Tibial nerve (tissue), 4 donors: ENCODE measurements at regions not wholly inside any gene's neighbourhood (a gene's known extent, or its start where the extent isn't known, plus 50 kb on each side); places are given as distances from the start of the nearest gene placed in this dataset.

Experiments
- DNase-seq, 2 donors: peaks; one replicate each; pipeline ENCODE4 v3.0.0-alpha.2; 2019; ENCODE audit warnings: low spot score in 2 of 2
- H3K27ac ChIP-seq, 4 donors: fragments of 200-600 bp; sonication (generic) in 3 of 4; one replicate each; pipeline ENCODE4 v1.5.1; 2017 to 2019; ENCODE audit warnings: mild to moderate bottlenecking in 1 of 4
- H3K27me3 ChIP-seq, 2 donors: fragments of 200-600 bp; sonication (generic) in 1 of 2; one replicate each; pipeline versions ENCODE4 v1.5.1 to v1.6.0; 2017 to 2019
- H3K36me3 ChIP-seq, 3 donors: fragments of 200-600 bp; sonication (generic); one replicate each; pipeline ENCODE4 v1.5.1; 2018 to 2019
- H3K4me1 ChIP-seq, 4 donors: fragments of 200-600 bp; sonication (generic) in 3 of 4; one replicate each; pipeline ENCODE4 v1.5.1; 2017 to 2019
- H3K4me3 ChIP-seq, 4 donors: fragments of 200-600 bp; sonication (generic) in 3 of 4; one replicate each; pipeline ENCODE4 v1.5.1; 2017 to 2019; ENCODE audit warnings: mild to moderate bottlenecking in 1 of 4, moderate library complexity in 1 of 4
- H3K9me3 ChIP-seq, 4 donors: fragments of 200-600 bp; sonication (generic) in 3 of 4; one replicate each; pipeline ENCODE4 v1.5.1; 2017 to 2019
- CTCF ChIP-seq, 5 experiments: fragments of 200-600 bp in 3 of 5; fragments of 450-650 bp in 2 of 5; sonication (generic) in 3 of 5; IDR thresholded peaks; one replicate each; pipeline ENCODE4 v1.5.1; 2016 to 2019; ENCODE audit warnings: antibody characterized with exemption in 5 of 5, mild to moderate bottlenecking in 3 of 5, moderate library complexity in 2 of 5
- EP300 ChIP-seq, 2 donors: sonication (generic); formaldehyde crosslinking; IDR thresholded peaks; one replicate each; pipeline ENCODE4 v1.6.1; 2017; ENCODE audit warnings: antibody characterized with exemption in 2 of 2, mild to moderate bottlenecking in 1 of 2
- POLR2A ChIP-seq, 2 donors: fragments of 450-650 bp; IDR thresholded peaks; one replicate each; pipeline ENCODE4 v1.6.1; 2017; ENCODE audit warnings: antibody characterized with exemption in 2 of 2, mild to moderate bottlenecking in 2 of 2, moderate library complexity in 2 of 2
- WGBS, 2 donors: methylation state at CpG; one replicate each; pipeline ENCODE4 v1.1.5; 2018; 5-methylcytosine and 5-hydroxymethylcytosine counted together

- no peaks in the 10 kb centered on the region for H3K27me3 ChIP-seq
- H3K36me3 ChIP-seq, result peaks cover 0 to 7% (median 0%) of the 10 kb centered on the region in 3 donors
- H3K4me1 ChIP-seq, result peaks cover 0 to 9% (median 0%) of the 10 kb centered on the region in 4 donors
- TF ChIP-seq CTCF (IDR thresholded peaks at IDR 0.05) (no peak), EP300 (IDR thresholded peaks at IDR 0.05) (no peak), POLR2A (IDR thresholded peaks at IDR 0.05) (no peak)
- no peaks in the 10 kb centered on the region for H3K9me3 ChIP-seq
- H3K4me3 ChIP-seq, result no peak overlapping the region
- WGBS, 2 donors, result 53 to 56% methylated on average over 2 of the region's 2 CpGs
- DNase-seq, result no peak
- no peak overlapping the region for H3K27ac ChIP-seq
Observed at GRCh38 chr15:96093063-96093462, 237.4 kb upstream of the NR2F2 start.

DNA sequence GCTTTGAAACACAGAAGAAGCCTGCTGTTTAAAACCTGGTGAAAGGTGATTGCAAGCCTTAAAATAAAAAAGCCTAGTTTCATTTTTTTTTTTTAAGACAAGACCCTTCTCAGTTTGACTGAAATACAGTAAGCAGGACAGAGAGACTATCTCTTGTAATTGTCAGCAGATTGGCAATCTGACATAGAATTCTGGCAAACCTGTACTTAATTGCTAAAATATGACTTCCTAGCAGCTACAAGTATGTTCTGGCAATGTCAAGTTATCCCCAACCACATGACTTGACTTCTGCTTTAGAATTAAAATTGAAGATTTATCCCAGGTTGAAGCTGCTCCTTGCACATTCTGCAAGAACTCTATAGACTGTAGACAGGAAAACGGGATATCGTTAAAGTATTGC is 232.8 kb upstream of the NR2F2 start:
- Histone ChIP-seq H3K27me3 (no peaks in the 10 kb centered on the region), H3K9me3 (no peaks in the 10 kb centered on the region), H3K4me3 (no peak overlapping the region), H3K27ac (no peak overlapping the region), H3K4me1 (no peaks in the 10 kb centered on the region), H3K36me3 (peaks cover 0 to 11% (median 0%) of the 10 kb centered on the region in 3 donors)
- 69 to 74% methylated on average over 2 of the region's 2 CpGs for WGBS, 2 donors
- DNase-seq, result no peak
- no peak for TF ChIP-seq POLR2A (IDR thresholded peaks at IDR 0.05)
- no peak for TF ChIP-seq CTCF (IDR thresholded peaks at IDR 0.05)
- TF ChIP-seq EP300 (IDR thresholded peaks at IDR 0.05), result no peak

DNA sequence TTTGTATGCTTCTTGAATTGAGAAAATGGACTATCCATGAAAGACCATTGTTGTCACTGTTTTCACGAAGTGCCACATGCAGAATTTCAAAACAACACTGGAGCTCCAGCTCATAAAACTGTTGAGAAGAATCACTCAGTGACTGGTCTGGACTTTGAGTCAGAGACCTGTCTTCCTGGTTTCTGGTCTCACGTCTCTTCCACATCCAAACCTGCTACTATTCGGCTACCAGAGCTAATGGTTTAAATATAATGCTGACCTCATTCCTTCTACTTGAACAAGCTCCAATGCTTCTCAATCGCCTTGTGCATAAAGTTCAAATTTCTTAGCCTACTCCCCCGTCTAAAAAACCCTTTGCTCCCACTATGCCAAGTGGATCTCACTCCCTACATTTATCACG is 227.9 kb upstream of the NR2F2 start:
- TF ChIP-seq EP300 (IDR thresholded peaks at IDR 0.05) (no peak), POLR2A (IDR thresholded peaks at IDR 0.05) (no peak), CTCF (IDR thresholded peaks at IDR 0.05) (no peak)
- 45 to 51% methylated on average over 6 of the region's 6 CpGs for WGBS, 2 donors
- DNase-seq, result no peak
- H3K27me3 ChIP-seq, result no peaks in the 10 kb centered on the region
- no peak overlapping the region for H3K27ac ChIP-seq
- no peak overlapping the region for H3K4me3 ChIP-seq
- H3K36me3 ChIP-seq, result peaks cover 0 to 4% (median 0%) of the 10 kb centered on the region in 3 donors
- H3K4me1 ChIP-seq, result no peaks in the 10 kb centered on the region
- no peaks in the 10 kb centered on the region for H3K9me3 ChIP-seq

DNA sequence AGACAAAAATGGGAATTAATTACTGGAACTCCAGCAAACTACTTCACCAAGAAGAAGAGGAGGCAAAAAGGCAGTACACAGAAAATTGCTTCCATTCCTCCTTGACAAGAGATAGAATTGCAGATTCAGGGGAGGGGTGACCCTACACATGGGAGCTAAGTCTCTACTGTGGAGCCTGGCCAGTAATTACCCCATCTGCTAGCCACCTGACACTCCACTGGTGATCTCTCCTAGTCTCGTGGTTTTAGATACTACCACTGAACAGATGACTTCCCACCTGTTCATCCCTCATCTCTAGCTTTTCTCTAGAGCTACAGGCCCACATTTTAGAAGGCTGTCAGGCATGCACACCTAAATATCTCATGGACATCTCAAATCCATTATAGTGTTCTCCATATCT is 224.3 kb upstream of the NR2F2 start:
- no peaks in the 10 kb centered on the region for H3K36me3 ChIP-seq
- TF ChIP-seq EP300 (IDR thresholded peaks at IDR 0.05), result no peak
- no peak for TF ChIP-seq CTCF (IDR thresholded peaks at IDR 0.05)
- no peak for TF ChIP-seq POLR2A (IDR thresholded peaks at IDR 0.05)
- WGBS, 2 donors, result 73 to 86% methylated on average over 1 of the region's 1 CpG

DNA sequence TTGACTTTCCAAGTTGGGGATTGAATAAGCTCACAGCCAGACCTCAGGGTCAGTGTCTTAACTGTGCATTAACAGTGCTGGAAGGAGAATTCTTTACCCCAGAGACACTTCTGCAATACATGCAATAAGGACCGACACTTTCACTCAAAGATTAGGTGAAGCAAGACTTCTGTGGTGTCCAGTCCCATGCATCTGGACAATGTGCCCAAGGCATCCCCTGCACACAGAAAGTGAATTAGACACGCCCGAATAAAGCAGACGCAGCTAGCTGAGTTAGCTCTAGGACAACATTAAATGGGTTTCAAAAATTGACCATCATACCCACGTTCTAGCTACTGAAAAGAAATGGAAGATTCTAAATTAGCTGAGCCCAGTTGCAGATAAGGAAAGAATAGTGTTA is 223.9 kb upstream of the NR2F2 start:
- Histone ChIP-seq H3K36me3 (no peaks in the 10 kb centered on the region), H3K4me3 (no peak overlapping the region), H3K27ac (no peak overlapping the region), H3K4me1 (no peaks in the 10 kb centered on the region), H3K27me3 (no peaks in the 10 kb centered on the region), H3K9me3 (no peaks in the 10 kb centered on the region)
- TF ChIP-seq POLR2A (IDR thresholded peaks at IDR 0.05) (no peak), CTCF (IDR thresholded peaks at IDR 0.05) (no peak), EP300 (IDR thresholded peaks at IDR 0.05) (no peak)
- 94 to 98% methylated on average over 5 of the region's 5 CpGs for whole genome bisulfite sequencing, 2 donors
- DNase-seq, result no peak

More for the DNA sequence above, 224.3 kb upstream of the NR2F2 start:
- Histone ChIP-seq H3K4me1 (no peaks in the 10 kb centered on the region), H3K27me3 (no peaks in the 10 kb centered on the region), H3K9me3 (no peaks in the 10 kb centered on the region), H3K27ac (no peak overlapping the region), H3K4me3 (no peak overlapping the region)
- DNase-seq, result no peak
